Large intestine (tissue), 3 donors: ENCODE measurements at regions not wholly inside any gene's neighbourhood (a gene's known extent, or its start where the extent isn't known, plus 50 kb on each side); places are given as distances from the start of the nearest gene placed in this dataset.
"Not testable (repeated sequence)": the region's sequence is repeated elsewhere in the genome, so short reads cannot be mapped to it uniquely, and the experiment has no call there.

ENCODE experiments used
- DNase-seq, 2 donors: peaks; one replicate each; pipeline versions ENCODE4 v3.0.0 to v3.0.0-alpha.2; 2013
- H3K27ac ChIP-seq: one replicate; pipeline ENCODE4 v1.5.1; 2013; ENCODE audit warnings: low read length
- H3K27me3 ChIP-seq: 2 replicates; pipeline ENCODE4 v1.6.1; 2013; ENCODE audit warnings: low read length; ENCODE audit not compliant: control insufficient read depth, insufficient read depth
- H3K36me3 ChIP-seq: 2 replicates; pipeline ENCODE4 v1.6.1; 2013; ENCODE audit warnings: low read length; ENCODE audit not compliant: control insufficient read depth, insufficient read depth
- H3K4me1 ChIP-seq: one replicate; pipeline ENCODE4 v1.6.1; 2013; ENCODE audit warnings: low read length; ENCODE audit not compliant: control insufficient read depth, insufficient read depth
- H3K4me3 ChIP-seq: one replicate; pipeline ENCODE4 v1.5.1; 2013; ENCODE audit warnings: low read length
- H3K9me3 ChIP-seq: one replicate; pipeline ENCODE4 v1.6.1; 2013; ENCODE audit warnings: mild to moderate bottlenecking, low read depth, low read length, moderate library complexity; ENCODE audit not compliant: control insufficient read depth
- WGBS: methylation state at CpG from one replicate; pipeline ENCODE4 v1.1.5; 2013; ENCODE audit warnings: low lambda C conversion rate; ENCODE audit not compliant: insufficient coverage; 5-methylcytosine and 5-hydroxymethylcytosine counted together

GRCh38 chr11:121372671-121373429 lies 79.3 kb upstream of the SORL1 start:
- Histone ChIP-seq H3K4me3 (no peak overlapping the region), H3K27me3 (no peaks in the 10 kb centered on the region), H3K4me1 (peaks cover 3% of the 10 kb centered on the region), H3K36me3 (no peaks in the 10 kb centered on the region), H3K9me3 (no peaks in the 10 kb centered on the region), H3K27ac (no peak overlapping the region)
- no CpG with 5 or more reads among the region's 7 CpGs for WGBS
- no peak for DNase-seq

GRCh38 chr11:121374286-121374985 lies 77.7 kb upstream of the SORL1 start:
- Histone ChIP-seq H3K36me3 (no peaks in the 10 kb centered on the region), H3K4me1 (peaks cover 3% of the 10 kb centered on the region), H3K4me3 (no peak overlapping the region), H3K27me3 (no peaks in the 10 kb centered on the region), H3K27ac (no peak overlapping the region), H3K9me3 (no peaks in the 10 kb centered on the region)
- DNase-seq = no peak
- WGBS = 60% methylated on average over 1 of the region's 2 CpGs

- no peak overlapping the region for H3K4me3 ChIP-seq
- no CpG with 5 or more reads among the region's 3 CpGs for WGBS
- no peak for DNase-seq
- no peaks in the 10 kb centered on the region for H3K36me3 ChIP-seq
- H3K27ac ChIP-seq = no peak overlapping the region
- no peaks in the 10 kb centered on the region for H3K9me3 ChIP-seq
- peaks cover 3% of the 10 kb centered on the region for H3K4me1 ChIP-seq
- no peaks in the 10 kb centered on the region for H3K27me3 ChIP-seq
Observed at GRCh38 chr11:121376130-121376529, 76.0 kb upstream of the SORL1 start.

- not testable (repeated sequence) for H3K27ac ChIP-seq, DNase-seq, H3K4me1 ChIP-seq, H3K4me3 ChIP-seq, H3K36me3 ChIP-seq, H3K27me3 ChIP-seq, H3K9me3 ChIP-seq
- WGBS = no CpG with 5 or more reads among the region's 2 CpGs
Observed at GRCh38 chr11:121379145-121379810, 72.8 kb upstream of the SORL1 start.

- no peaks in the 10 kb centered on the region for H3K9me3 ChIP-seq
- no peak for DNase-seq
- H3K36me3 ChIP-seq = no peaks in the 10 kb centered on the region
- no peaks in the 10 kb centered on the region for H3K4me1 ChIP-seq
- no CpG with 5 or more reads among the region's 4 CpGs for WGBS
- no peak overlapping the region for H3K4me3 ChIP-seq
- no peaks in the 10 kb centered on the region for H3K27me3 ChIP-seq
- H3K27ac ChIP-seq = no peak overlapping the region
Observed at GRCh38 chr11:121383716-121384115, 68.4 kb upstream of the SORL1 start.

- Histone ChIP-seq H3K4me3 (no peak overlapping the region), H3K36me3 (no peaks in the 10 kb centered on the region), H3K4me1 (no peaks in the 10 kb centered on the region), H3K27me3 (no peaks in the 10 kb centered on the region), H3K27ac (no peak overlapping the region), H3K9me3 (no peaks in the 10 kb centered on the region)
- WGBS = no CpG with 5 or more reads among the region's 1 CpG
- no peak for DNase-seq
Observed at GRCh38 chr11:121385688-121386087, 66.4 kb upstream of the SORL1 start.
